ENCODE measurements at regions not wholly inside any gene's neighbourhood (a gene's known extent, or its start where the extent isn't known, plus 50 kb on each side); places are given as distances from the start of the nearest gene placed in this dataset.

- no peak for DNase-seq (ENCODE audit: low spot score)
Measured at GRCh38 chr1:5497503-5497902, 494.7 kb downstream of the NPHP4 start.

DNA sequence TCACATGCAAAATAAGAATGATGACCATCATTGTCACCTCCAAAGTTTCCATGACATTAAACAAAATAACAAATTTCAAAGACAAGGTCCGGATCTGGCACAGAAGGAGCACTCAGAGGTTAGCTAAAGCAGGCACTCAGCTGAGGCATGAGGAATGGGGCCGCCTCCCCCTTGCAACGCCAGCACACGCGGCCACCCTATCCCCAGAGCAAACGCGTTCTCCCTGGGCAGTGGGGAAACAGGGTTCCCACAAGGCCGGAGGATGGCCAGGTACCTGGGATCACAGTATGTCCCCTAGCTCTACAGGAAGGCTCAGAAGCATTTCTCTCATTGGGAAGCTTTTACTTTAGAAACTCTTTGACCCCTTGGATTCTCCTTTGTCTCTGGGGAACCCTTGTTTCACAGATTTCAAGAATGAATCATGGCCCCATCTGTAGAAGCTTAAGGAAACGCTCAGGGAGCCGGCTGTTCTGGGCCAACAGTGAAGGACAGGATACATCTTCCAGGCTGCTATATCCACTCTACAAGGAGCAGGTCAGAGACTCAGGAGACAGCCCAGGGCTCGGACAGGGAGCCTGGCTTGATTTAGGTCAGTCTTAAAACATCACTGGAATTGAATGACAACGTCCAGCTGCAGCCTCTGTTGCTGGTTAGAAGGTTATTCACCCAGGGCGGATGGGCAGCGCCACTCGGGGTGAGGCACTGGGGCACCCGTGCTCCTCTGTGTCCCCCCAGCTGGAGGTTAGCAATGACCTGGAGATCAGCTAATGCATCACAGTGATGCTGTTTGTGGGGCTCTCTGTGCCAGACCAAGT is 496.4 kb downstream of the NPHP4 start:
- no peak for DNase-seq (ENCODE audit: low spot score)

- peak; percentile 44 for DNase-seq (ENCODE audit: low spot score)
Measured at GRCh38 chr1:5494518-5494917, 497.7 kb downstream of the NPHP4 start.

- peak; percentile 82 for DNase-seq (ENCODE audit: low spot score)
Measured at GRCh38 chr1:5493851-5494311, 498.3 kb downstream of the NPHP4 start.

DNA sequence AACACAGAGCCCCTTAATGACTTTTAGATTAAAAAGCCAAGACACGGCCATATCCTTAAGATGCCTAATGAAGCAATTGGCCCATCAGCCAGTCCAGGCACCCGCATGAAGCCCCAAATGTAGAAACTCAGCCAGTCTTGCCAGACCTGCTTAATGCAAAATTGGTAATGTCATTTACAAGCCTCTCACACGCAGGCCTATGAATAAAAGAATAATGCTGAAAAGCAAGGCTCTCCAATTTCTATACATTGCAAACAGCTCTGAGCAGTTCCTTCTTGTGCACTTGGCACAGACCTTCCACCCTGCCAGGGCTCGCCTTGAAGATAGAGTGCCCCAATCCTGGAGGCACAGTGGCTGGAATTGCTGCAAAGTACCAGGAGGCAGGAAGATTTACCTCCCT is 498.9 kb downstream of the NPHP4 start:
- no peak for DNase-seq (ENCODE audit: low spot score)

DNA sequence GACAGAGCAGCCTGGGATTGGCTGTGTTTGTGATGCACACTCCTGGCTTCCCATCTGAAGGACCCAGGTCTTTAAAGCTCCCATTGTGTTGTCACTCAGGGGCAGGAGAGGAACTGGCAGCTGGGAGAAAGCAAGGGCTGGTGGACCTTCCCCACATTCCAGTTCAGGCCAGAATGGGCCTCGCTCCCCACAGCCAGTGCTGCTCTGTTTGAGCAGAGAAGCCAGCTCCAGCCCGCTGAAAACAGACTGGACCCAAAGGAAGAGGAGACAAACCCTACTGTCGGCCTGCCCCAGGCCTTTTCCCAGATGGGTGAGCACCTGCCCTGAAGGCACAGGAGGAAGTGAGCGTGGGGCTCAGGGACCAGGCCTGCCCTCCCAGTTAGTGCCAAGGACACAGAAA is 499.4 kb downstream of the NPHP4 start:
- no peak for DNase-seq (ENCODE audit: low spot score)

GRCh38 chr1:5491207-5491904 is 500.9 kb downstream of the NPHP4 start:
- no peak for DNase-seq (ENCODE audit: low spot score)

GRCh38 chr1:5490635-5491034 is 501.6 kb downstream of the NPHP4 start:
- DNase-seq (ENCODE audit: low spot score) = no peak

DNA sequence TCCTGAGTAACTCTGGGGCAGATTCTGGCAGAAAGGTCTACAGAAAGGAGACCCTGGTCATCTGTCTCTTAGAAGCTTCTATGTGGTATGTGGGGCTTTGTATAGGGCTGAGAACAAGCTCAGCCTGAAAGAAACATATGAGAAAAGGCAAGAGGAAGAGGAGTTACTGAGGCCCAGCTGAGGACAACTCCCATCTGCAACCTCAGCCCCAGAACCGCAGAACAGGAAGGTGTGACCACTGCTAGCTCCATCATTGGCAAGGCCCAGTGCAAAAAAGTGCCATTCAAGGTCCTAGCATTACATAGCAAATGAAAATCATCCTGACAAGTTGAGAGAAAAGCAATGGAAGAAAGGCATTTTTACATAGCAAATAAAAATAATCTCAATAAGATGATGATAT is 503.8 kb downstream of the NPHP4 start:
- DNase-seq (ENCODE audit: low spot score) = no peak

- DNase-seq (ENCODE audit: low spot score) = no peak
Measured at GRCh38 chr1:5485968-5486696, 506.1 kb downstream of the NPHP4 start.

- no peak for DNase-seq (ENCODE audit: low spot score)
Measured at GRCh38 chr1:5485436-5485835, 506.8 kb downstream of the NPHP4 start.

GRCh38 chr1:5484451-5485165 is 507.6 kb downstream of the NPHP4 start:
- DNase-seq (ENCODE audit: low spot score) = no peak

DNA sequence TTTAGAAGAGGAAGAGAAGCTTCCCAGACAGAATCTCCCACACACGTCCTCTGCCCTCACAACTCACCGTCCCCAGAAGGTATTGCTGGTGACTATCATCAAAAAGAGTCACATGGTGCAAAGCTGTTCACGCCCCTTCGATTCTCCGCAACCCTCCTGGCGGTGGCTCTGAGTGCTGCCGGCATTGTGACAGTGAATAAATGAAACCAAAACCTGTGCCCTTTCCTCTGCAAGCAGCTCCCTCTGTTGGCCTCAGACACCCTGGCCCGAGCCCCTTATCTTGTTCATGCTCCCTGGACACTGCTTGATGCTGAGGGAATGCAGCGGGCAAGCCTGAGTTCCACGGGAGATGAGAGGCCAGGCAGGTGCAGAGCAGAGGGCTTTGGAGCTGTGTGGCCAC is 510.3 kb downstream of the NPHP4 start:
- no peak for DNase-seq (ENCODE audit: low spot score)

GRCh38 chr1:5480906-5481305 is 511.3 kb downstream of the NPHP4 start:
- DNase-seq (ENCODE audit: low spot score) = no peak

- no peak for DNase-seq (ENCODE audit: low spot score)
Measured at GRCh38 chr1:5479876-5480646, 512.2 kb downstream of the NPHP4 start.

DNA sequence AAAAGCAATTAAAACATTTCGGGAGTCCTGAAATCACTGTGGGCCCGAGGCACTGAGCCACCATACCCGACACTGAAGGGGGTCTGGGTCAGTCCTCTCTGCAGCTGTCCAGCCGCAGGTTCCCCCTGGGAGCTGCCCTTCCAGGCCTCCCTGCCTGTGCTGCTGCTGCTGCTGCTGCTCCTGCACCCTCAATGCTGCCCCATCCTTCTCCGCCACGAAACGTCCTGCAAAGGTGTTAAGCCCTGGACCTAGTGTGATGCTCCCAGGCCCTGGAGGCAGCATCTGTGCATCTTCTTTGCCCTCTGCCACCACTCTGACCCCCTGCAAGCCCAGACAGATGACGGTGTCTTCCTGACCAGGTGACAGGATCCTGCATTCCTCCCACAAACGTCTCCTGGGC is 513.3 kb downstream of the NPHP4 start:
- no peak for DNase-seq (ENCODE audit: low spot score)

GRCh38 chr1:5478156-5478695 is 514.0 kb downstream of the NPHP4 start:
- no peak for DNase-seq (ENCODE audit: low spot score)

DNA sequence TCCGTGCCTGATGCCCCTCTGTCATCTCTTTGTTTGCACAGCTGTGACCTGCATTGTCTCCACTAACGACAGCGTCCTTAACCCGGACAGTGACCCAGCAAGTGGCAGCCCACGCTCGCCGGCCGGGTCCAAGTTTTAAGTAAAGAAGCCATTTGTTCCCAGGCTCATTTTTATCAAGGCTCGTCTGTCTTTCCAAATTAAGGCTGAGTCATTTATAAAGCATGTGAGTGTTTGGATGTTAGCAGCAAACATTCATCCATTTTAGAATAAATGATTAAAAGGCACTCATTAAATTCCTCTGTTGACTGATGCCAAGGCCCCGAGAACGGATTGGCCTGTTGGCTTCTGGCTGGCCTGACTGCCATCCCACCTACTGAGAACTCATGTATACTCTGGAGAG is 514.5 kb downstream of the NPHP4 start:
- peak; percentile 74 for DNase-seq (ENCODE audit: low spot score)

GRCh38 chr1:5475572-5475971 is 516.7 kb downstream of the NPHP4 start:
- DNase-seq (ENCODE audit: low spot score) = no peak

- DNase-seq (ENCODE audit: low spot score) = no peak
Measured at GRCh38 chr1:5473268-5473667, 519.0 kb downstream of the NPHP4 start.

- no peak for DNase-seq (ENCODE audit: low spot score)
Measured at GRCh38 chr1:5466487-5466886, 525.7 kb downstream of the NPHP4 start.

Data from pons (tissue), 1 donor.